ENCODE measurements at regions not wholly inside any gene's neighbourhood (a gene's known extent, or its start where the extent isn't known, plus 50 kb on each side); places are given as distances from the start of the nearest gene placed in this dataset.

DNA sequence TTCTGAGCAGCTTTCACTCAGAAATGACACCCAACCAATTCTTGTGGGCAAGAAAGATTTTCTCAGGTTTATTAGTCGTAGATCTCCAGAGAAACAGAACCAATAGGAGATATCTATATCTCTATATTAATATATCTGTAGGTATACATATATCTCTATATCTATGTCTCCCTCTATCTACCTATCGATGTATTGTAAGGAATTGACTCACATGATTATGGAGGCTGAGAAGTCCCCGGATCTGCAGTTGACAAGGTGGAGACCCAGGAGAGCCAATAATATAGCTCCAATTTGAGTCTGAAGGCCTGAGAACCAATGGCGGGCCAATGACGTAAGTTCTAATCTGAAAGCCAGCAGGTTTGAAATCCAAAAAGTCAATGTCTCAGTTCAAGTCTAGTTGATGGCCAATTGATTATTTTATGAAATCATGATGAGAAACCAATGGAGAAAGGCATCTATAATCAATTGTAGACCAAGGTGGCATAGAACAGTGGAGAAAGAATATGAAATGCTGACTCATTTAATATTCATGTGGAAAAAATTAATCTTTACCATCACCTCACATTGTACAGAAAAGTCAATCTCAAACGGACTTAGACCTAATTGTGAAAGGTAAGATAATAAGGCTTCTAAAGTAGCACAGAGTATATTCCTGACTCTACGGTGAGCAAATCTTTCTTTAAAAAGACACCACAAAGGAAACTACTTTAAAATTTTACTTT is 65.6 kb upstream of the CHRNA7 start:
- H3K4me3 ChIP-seq (ENCODE audit: low read depth, low read length): no peak overlapping the region
- CTCF ChIA-PET: interaction anchor here (2.1 kb wide), 1 partner anchor 13 kb away, joined by 9 read pairs; no protein-coding TSS in a partner anchor
- POLR2A ChIA-PET: no interaction called here
- H3K27me3 ChIP-seq (ENCODE audit: control insufficient read depth, insufficient read depth, low read length): no peaks in the 10 kb centered on the region
- DNase-seq (ENCODE audit: low read depth, low spot score): no peak
- no peak overlapping the region for H3K27ac ChIP-seq (ENCODE audit: low read depth, low read length)
- peaks cover 3% of the 10 kb centered on the region; the same call in 1 of the 2 replicates for H3K9me3 ChIP-seq (ENCODE audit: control insufficient read depth, insufficient read depth, low read length)
- TF ChIP-seq, protein P1, sequence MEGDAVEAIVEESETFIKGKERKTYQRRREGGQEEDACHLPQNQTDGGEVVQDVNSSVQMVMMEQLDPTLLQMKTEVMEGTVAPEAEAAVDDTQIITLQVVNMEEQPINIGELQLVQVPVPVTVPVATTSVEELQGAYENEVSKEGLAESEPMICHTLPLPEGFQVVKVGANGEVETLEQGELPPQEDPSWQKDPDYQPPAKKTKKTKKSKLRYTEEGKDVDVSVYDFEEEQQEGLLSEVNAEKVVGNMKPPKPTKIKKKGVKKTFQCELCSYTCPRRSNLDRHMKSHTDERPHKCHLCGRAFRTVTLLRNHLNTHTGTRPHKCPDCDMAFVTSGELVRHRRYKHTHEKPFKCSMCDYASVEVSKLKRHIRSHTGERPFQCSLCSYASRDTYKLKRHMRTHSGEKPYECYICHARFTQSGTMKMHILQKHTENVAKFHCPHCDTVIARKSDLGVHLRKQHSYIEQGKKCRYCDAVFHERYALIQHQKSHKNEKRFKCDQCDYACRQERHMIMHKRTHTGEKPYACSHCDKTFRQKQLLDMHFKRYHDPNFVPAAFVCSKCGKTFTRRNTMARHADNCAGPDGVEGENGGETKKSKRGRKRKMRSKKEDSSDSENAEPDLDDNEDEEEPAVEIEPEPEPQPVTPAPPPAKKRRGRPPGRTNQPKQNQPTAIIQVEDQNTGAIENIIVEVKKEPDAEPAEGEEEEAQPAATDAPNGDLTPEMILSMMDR (IDR thresholded peaks at IDR 0.05; ENCODE audit: low read depth, low read length): no peak

DNA sequence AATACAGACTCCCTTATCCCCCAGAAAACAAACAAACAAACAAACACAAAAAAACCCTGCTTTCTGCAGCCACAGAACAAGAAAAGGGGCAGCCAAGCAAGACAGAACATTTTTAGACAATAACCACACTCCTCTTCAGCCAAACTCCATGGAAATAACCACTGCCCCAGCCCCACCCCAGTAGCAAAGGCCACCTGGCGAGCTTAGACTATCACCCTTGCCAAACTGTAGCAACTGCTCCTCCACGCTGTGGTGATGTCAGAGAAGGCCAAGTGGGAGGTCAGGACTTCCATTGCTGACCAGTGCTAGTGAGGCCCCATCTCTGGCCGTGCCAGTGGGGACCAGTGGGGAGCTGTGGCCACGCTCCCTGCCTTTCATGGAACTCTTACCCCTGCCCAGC is 60.3 kb upstream of the CHRNA7 start:
- CTCF ChIA-PET: interaction anchor here (1.5 kb wide), 1 partner anchor 8 kb away, joined by 11 read pairs; no protein-coding TSS in a partner anchor

DNA sequence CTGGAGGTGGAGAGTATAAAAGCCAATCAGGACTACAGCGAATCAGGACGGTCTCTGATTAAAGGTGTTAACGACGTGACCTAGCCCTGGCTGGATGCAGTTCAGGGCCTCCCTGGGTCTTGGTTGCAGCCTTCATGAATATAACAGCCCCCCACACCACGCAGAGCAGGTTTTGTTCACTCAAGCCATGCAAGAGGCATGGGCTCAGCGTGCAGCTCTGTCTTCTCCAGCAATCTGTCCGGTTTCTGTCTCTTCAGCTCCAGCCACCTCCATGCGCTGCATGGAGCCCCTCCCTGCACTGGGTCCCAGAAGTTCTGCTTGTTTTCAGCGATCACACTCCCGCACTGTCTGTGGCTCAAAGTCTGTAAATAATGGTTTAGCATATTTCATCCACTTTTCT is 57.1 kb upstream of the CHRNA7 start:
- ChIA-PET CTCF (interaction anchor here (2.8 kb wide), 1 partner anchor 401 kb away, joined by 9 read pairs; no protein-coding TSS in a partner anchor), POLR2A (no interaction called here)
- TF ChIP-seq, protein P1 (IDR thresholded peaks at IDR 0.05; ENCODE audit: low read depth, low read length): no peak
- no peak overlapping the region for H3K4me3 ChIP-seq (ENCODE audit: low read depth, low read length)
- H3K27ac ChIP-seq (ENCODE audit: low read depth, low read length): no peak overlapping the region
- DNase-seq (ENCODE audit: low read depth, low spot score): no peak
- H3K27me3 ChIP-seq (ENCODE audit: control insufficient read depth, insufficient read depth, low read length): no peaks in the 10 kb centered on the region
- H3K9me3 ChIP-seq (ENCODE audit: control insufficient read depth, insufficient read depth, low read length): no peaks in the 10 kb centered on the region

More for the DNA sequence above, 60.3 kb upstream of the CHRNA7 start:
- Histone ChIP-seq H3K9me3 (ENCODE audit: control insufficient read depth, insufficient read depth, low read length) (no peaks in the 10 kb centered on the region), H3K27me3 (ENCODE audit: control insufficient read depth, insufficient read depth, low read length) (no peaks in the 10 kb centered on the region), H3K4me3 (ENCODE audit: low read depth, low read length) (no peak overlapping the region), H3K27ac (ENCODE audit: low read depth, low read length) (no peak overlapping the region)
- TF ChIP-seq, protein P1 (IDR thresholded peaks at IDR 0.05; ENCODE audit: low read depth, low read length): no peak
- POLR2A ChIA-PET: no interaction called here
- no peak for DNase-seq (ENCODE audit: low read depth, low spot score)

DNA sequence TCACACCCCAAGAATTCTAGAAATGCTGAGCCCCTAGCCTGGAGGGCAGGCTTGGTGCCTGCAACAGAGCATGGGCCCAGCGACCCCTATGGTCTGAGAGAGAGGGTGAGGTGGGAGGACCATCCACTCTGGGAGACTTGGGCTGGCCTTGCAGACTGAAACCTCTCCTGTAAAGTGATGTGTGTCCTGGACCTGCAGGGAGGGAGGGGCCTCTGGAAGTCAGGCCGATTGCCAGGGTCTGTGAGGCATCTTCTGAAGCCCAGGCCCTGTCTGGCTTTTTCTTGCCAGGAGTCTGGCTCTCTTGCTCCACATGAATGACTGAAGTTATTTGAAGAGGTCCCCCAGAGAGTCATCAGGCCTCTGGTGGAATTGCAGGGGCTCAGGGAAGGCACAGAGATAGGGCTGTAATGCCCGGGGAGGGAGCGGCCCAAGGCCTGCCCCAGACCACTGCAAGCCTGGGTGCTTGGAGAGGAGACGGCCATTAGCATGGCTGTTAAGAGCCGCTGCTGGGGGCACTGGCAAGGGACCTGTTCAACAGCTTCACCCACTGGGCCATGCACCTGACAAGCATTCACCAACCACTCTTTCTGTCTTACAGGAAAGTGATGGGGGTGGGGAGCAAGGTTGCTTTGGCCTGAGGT is 56.0 kb upstream of the CHRNA7 start:
- Histone ChIP-seq H3K27me3 (ENCODE audit: control insufficient read depth, insufficient read depth, low read length) (no peaks in the 10 kb centered on the region), H3K4me3 (ENCODE audit: low read depth, low read length) (no peak overlapping the region), H3K9me3 (ENCODE audit: control insufficient read depth, insufficient read depth, low read length) (no peaks in the 10 kb centered on the region), H3K27ac (ENCODE audit: low read depth, low read length) (no peak overlapping the region)
- ChIA-PET CTCF (interaction anchor here (0.8 to 2.8 kb wide), 4 partner anchors 8 to 403 kb away, joined by 3 to 9 read pairs (median 6); no protein-coding TSS in a partner anchor), POLR2A (no interaction called here)
- DNase-seq (ENCODE audit: low read depth, low spot score): no peak
- TF ChIP-seq, protein P1 (IDR thresholded peaks at IDR 0.05; ENCODE audit: low read depth, low read length): no peak
